Activated naive CD4-positive, alpha-beta T cell treated with anti-CD3 and anti-CD28 coated beads for 36 hours (primary cell): ENCODE measurements at regions not wholly inside any gene's neighbourhood (a gene's known extent, or its start where the extent isn't known, plus 50 kb on each side); places are given as distances from the start of the nearest gene placed in this dataset.

ENCODE experiments used
- CTCF ChIA-PET: fragments of 350-600 bp; sonication (Branson Sonifier 250); formaldehyde crosslinking; loops from one replicate; lab custom pipeline; 2021; ENCODE audit warnings: antibody characterized with exemption; lab: Charles Lee
- DNase-seq: peaks from one replicate; pipeline ENCODE4 v3.0.0-alpha.2; 2020
- H3K27ac Mint-ChIP-seq: one replicate; pipeline ENCODE4 v1.8.0; 2021; ENCODE audit warnings: mild to moderate bottlenecking, mixed read lengths
- H3K27me3 Mint-ChIP-seq: one replicate; pipeline ENCODE4 v1.8.0; 2021; ENCODE audit warnings: low read depth, mixed read lengths
- H3K36me3 Mint-ChIP-seq: one replicate; pipeline ENCODE4 v1.8.0; 2021; ENCODE audit warnings: low read depth, mixed read lengths
- H3K4me1 Mint-ChIP-seq: one replicate; pipeline ENCODE4 v1.8.0; 2021; ENCODE audit warnings: low read depth, mixed read lengths
- H3K4me3 Mint-ChIP-seq: one replicate; pipeline ENCODE4 v1.8.0; 2021; ENCODE audit warnings: mild to moderate bottlenecking, moderate library complexity, mixed read lengths
- H3K9me3 Mint-ChIP-seq: one replicate; pipeline ENCODE4 v1.8.0; 2021; ENCODE audit warnings: mixed read lengths
- intact Hi-C: fragments of 100-400 bp; cut with micrococcal nuclease; formaldehyde crosslinking; loops from one replicate; pipeline ENCODE4 v1.15.1; 2023

DNA sequence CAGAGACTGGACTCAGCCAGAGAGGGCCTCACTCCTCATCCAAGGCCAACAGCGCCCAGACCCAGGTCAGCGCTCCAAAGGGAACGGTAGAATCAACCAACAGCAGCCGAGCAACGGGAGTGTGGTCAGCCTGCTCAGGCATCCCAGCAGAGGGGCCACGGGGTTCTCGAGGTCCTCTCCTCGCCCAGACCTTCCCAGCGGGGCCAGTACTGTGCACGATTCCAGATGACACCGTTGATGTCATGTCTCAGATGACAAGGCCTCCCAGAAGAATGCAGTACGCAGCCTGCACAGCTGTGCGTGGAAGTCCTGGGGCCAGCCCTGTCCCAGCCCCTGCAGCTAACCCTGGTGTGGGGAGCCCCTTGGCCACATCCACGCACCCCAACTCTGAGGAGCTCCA, 141.0 kb upstream of the PPP1R26 start:
- Mint-ChIP-seq H3K27me3 (no peaks in the 10 kb centered on the region), H3K4me3 (no peak overlapping the region), H3K9me3 (no peaks in the 10 kb centered on the region), H3K27ac (no peak overlapping the region), H3K4me1 (no peaks in the 10 kb centered on the region), H3K36me3 (no peaks in the 10 kb centered on the region)
- intact Hi-C loops, result no loop called here
- DNase-seq, result no peak
- CTCF ChIA-PET, result no interaction called here

DNA sequence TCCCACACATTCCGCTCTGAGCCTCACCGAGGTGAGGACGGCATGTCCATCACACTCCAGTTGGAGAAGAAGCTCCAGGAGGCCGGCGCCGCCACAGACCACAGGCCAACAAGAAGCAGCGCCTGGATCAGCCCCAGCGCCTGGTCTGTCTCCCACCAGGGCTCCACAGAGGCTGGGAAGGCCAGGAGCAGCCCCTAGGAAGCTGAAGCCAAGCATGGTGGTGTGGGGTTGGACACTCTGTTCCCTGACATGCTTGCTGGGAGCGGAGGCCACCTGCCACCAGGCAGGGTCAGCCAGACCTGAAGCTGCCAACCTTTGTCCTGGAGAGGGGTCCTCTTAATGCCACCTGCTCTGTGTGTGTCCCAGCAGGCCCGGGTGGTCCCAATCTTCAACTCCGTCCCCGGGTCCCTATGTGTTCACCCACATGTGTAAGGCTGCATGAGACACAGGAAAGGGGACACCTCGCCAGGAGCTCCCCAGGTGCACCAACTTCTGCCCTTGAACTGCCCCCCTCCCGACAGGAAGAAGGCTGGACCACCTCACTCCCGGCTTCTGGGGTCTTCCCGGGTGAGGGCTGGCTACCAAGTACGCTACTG, 140.1 kb upstream of the PPP1R26 start:
- CTCF ChIA-PET, result no interaction called here
- no peak for DNase-seq
- no peaks in the 10 kb centered on the region for H3K4me1 Mint-ChIP-seq

DNA sequence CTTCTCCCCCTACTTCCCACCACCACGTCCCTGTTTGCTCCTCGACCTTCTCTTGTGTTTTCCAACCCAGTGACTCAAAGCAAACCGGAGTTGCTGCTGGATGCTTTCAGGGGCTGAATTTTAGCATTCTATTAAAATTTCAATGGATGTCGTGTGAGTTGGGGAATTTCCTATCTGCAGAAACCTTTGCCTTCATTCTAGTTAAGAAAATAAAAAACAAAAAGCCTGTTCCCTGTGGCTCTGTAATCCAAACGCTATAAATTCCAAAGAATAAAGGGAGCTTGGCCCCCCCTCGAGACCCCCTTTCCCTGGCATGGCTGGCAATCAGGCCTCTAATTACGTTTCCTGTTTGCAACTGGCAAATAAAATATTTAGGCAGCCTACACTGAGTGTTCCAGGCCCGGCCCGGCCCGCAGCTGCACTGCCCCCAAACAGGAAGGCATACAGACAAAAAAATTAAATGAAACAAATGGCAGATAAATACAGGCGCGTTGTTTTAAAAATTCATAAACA, 139.4 kb upstream of the PPP1R26 start:
- H3K4me3 Mint-ChIP-seq, result no peak overlapping the region
- no peaks in the 10 kb centered on the region for H3K36me3 Mint-ChIP-seq
- intact Hi-C loops, result no loop called here
- no peaks in the 10 kb centered on the region for H3K4me1 Mint-ChIP-seq
- H3K27me3 Mint-ChIP-seq, result no peaks in the 10 kb centered on the region
- no peak for DNase-seq
- H3K27ac Mint-ChIP-seq, result no peak overlapping the region
- CTCF ChIA-PET, result no interaction called here
- H3K9me3 Mint-ChIP-seq, result no peaks in the 10 kb centered on the region

More for the DNA sequence above, 140.1 kb upstream of the PPP1R26 start:
- intact Hi-C loops, result no loop called here
- no peaks in the 10 kb centered on the region for H3K36me3 Mint-ChIP-seq
- H3K9me3 Mint-ChIP-seq, result no peaks in the 10 kb centered on the region
- no peak overlapping the region for H3K4me3 Mint-ChIP-seq
- no peaks in the 10 kb centered on the region for H3K27me3 Mint-ChIP-seq
- H3K27ac Mint-ChIP-seq, result no peak overlapping the region

DNA sequence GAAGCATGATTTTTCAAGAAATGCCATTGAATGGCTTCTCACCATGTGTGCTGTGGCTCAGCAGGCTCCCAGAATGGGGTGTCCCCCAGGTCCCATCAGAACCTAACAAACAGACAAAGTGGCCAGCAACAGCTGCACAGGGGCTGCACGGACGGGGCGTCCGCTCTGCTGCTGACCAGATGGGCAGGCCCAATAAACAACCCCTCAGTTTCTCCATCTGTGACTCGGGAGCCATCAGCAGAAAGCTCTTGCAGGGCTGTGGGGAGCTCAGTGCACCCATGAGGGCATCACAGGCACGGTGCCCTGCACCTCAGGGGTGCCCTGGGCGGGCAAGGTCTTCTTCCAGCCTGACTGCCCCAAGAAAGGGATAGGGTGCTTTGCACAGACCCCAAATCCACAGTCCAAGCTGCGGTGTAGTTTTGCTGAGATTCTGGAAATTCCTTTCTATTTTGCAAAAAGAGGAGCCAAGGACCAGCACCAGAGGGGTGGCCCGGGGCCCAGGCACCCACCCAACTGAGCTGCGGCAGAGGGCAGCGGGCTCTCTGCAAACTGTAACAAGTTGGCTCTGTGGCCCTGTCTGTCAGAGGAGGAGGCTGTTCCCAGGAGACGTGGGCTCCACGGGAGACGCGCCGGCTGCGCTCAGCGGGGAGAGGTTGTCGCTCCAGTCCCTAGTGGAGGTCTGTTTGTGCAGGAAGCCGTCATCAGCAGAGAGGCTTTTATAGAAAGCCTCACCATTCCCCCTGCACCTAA, 138.7 kb upstream of the PPP1R26 start:
- H3K27ac Mint-ChIP-seq, result no peak overlapping the region
- CTCF ChIA-PET, result no interaction called here
- intact Hi-C loops, result no loop called here
- H3K27me3 Mint-ChIP-seq, result no peaks in the 10 kb centered on the region
- H3K4me3 Mint-ChIP-seq, result no peak overlapping the region
- no peaks in the 10 kb centered on the region for H3K9me3 Mint-ChIP-seq
- no peaks in the 10 kb centered on the region for H3K4me1 Mint-ChIP-seq
- H3K36me3 Mint-ChIP-seq, result no peaks in the 10 kb centered on the region
- no peak for DNase-seq

DNA sequence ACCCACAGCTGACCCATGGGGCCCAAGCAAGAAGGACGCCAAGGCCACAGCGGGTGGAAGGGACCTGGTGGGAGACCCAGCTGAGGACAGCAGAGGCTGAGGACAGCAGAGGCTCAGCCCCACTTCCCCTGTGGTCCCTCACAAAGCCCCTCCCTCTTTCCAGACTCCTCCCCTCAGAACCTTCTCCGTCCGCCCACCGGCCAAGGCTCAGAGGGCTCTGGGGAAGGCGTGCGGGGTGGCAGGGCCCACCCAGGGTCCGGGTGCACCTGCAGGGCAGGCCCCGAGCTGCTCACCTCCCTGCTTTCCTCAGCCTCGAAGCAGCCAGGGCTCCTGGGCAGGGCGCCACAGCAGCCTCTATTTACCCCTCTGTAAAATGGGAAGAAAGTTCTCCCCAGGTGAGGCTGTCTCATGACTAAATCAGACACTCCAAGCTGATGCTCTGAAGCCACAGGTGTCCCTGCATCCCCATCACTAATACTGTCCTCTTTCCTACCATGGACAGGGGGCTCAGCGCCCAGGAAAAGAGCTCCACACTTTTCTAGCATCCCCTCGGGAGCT, 137.9 kb upstream of the PPP1R26 start:
- no peaks in the 10 kb centered on the region for H3K27me3 Mint-ChIP-seq
- intact Hi-C loops, result no loop called here
- no peak overlapping the region for H3K4me3 Mint-ChIP-seq
- no peaks in the 10 kb centered on the region for H3K36me3 Mint-ChIP-seq
- no peaks in the 10 kb centered on the region for H3K4me1 Mint-ChIP-seq
- H3K27ac Mint-ChIP-seq, result no peak overlapping the region
- CTCF ChIA-PET, result no interaction called here
- H3K9me3 Mint-ChIP-seq, result no peaks in the 10 kb centered on the region
- DNase-seq, result no peak

DNA sequence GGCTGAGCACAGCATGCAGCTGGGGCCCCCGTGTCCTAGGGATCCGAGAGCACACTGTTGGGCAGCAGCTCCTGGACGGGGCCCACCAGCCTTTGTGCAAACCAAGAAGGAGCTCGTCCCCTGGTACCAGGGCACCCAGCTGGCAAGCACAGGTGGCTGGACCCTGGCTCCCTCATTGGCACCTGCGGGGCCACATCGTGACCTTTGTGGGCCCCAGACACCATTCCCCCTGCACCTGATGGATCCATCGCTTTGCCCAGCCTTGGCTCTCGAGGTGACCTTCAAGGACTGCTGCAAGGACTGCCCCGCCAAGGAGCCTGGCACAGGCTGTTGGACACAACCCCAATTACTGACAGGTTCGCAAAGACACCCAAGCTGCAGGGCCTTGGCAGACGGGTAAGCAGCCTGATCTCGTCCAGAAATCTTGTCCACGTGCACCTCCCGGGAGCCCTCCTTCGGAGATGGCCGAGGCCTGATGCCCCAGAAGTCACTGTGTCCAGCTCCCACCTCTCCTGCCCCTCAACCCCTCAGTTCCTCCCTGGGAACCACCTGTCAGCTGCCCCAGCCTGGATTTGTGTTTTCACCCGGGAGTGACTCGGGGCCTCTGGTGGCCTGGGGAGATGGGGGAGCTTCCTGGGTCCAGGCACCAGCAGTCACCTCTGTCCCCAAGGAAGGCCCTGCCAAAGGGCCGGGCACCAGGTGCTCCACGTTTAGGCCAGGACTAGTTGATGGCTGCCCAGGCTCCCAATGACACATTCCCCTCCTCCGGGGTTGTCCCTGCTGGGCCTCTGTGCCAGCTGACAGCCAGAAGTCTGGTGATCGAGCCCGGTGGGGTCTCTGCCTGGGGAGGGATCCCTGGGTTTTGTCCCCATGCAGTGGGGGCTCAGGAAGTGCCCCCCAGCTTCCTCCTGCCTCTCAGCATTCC, 137.1 kb upstream of the PPP1R26 start:
- Mint-ChIP-seq H3K36me3 (no peaks in the 10 kb centered on the region), H3K9me3 (no peaks in the 10 kb centered on the region), H3K27ac (no peak overlapping the region), H3K4me1 (no peaks in the 10 kb centered on the region), H3K27me3 (peaks cover 4% of the 10 kb centered on the region), H3K4me3 (no peak overlapping the region)
- DNase-seq, result no peak
- CTCF ChIA-PET, result no interaction called here
- intact Hi-C loops, result loop anchor here (1.0 kb wide), 1 partner anchor 256 kb away; no protein-coding TSS in a partner anchor

DNA sequence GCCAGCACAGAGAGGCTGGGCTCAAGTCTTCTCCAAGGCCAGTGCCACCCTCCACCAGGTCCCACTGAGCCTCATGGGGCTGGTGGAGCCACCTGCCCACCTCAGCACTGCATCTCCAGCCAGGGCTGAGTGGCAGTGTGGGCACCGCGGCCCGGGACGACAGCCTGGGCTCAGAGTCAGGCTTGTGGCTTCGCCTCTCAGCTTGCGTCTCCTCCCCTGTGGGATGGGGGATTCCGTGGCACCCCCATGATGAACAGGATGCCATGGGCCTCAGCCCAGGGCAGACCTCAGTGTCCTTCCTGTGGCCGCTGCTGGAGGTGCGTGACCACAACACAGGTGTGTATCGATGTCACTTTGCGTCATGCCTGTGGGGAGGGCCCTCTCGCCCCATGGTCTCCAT, 136.4 kb upstream of the PPP1R26 start:
- no peaks in the 10 kb centered on the region for H3K9me3 Mint-ChIP-seq
- H3K27me3 Mint-ChIP-seq, result peaks cover 4% of the 10 kb centered on the region
- H3K4me3 Mint-ChIP-seq, result no peak overlapping the region
- no peaks in the 10 kb centered on the region for H3K36me3 Mint-ChIP-seq
- CTCF ChIA-PET, result interaction anchor here (1.0 kb wide), 1 partner anchor 32 kb away, joined by 3 read pairs; no protein-coding TSS in a partner anchor
- intact Hi-C loops, result loop anchor here (1.0 kb wide), 1 partner anchor 257 kb away; no protein-coding TSS in a partner anchor
- no peaks in the 10 kb centered on the region for H3K4me1 Mint-ChIP-seq
- H3K27ac Mint-ChIP-seq, result no peak overlapping the region
- no peak for DNase-seq

DNA sequence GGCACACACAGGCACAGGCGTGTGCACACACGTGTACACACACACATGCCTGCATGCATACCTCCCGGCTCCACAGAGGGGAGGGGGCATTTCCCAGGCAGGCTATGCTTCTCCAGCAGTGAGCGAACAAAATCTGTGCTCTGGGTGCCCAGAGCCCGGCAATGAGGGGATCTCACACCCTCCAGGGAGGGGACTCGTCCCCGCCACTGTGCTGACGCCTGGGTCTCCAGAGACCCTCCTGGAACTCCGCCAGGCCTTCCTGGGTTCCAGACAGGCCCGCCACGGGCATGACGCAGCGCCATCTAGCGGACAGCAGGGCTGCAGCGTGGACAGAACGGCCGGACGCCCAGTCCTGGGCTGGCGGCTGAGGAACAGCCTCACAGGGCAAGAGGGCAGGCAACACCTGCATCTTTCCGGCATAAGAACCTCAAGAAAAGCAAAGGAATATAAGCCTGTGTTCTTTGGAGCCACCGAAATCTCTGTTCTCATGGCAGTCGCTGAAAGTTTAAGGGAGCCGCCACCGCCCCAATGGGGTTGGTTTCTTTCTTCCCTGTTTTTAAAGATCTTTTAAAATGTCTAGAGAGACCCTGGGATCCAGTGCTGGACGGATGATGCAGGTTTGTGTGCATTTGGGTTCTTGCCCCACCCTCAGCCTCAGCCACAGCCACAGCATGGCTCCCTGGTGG, 135.6 kb upstream of the PPP1R26 start:
- no peak overlapping the region for H3K4me3 Mint-ChIP-seq
- DNase-seq, result peak; percentile 54
- no peaks in the 10 kb centered on the region for H3K4me1 Mint-ChIP-seq
- no peak overlapping the region for H3K27ac Mint-ChIP-seq
- CTCF ChIA-PET, result interaction anchor here (1.0 kb wide), 1 partner anchor 33 kb away, joined by 3 read pairs; no protein-coding TSS in a partner anchor
- intact Hi-C loops, result loop anchor here (1.0 kb wide), 1 partner anchor 258 kb away; no protein-coding TSS in a partner anchor
- H3K36me3 Mint-ChIP-seq, result no peaks in the 10 kb centered on the region
- peaks cover 4% of the 10 kb centered on the region for H3K27me3 Mint-ChIP-seq
- H3K9me3 Mint-ChIP-seq, result no peaks in the 10 kb centered on the region

DNA sequence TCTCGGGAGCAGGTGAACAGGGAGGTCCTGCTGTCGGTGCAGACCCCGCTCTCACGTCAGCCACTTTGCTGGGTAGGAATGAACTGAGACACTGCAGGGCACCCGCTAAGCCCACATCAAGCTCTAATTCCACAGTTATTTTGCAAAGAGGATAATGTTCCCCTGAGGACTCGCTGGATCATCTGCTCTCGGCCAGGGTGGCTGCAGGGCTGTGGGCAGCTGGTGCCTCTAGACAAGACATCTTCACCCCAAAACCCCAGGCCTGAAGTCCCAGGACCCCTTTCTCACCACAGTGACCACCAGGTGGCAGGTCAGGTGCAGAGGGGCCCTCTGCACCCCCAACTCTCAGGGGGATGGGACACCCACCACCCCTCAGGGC, 135.1 kb upstream of the PPP1R26 start:
- Mint-ChIP-seq H3K27me3 (peaks cover 4% of the 10 kb centered on the region), H3K36me3 (no peaks in the 10 kb centered on the region), H3K4me3 (no peak overlapping the region), H3K9me3 (no peaks in the 10 kb centered on the region), H3K4me1 (no peaks in the 10 kb centered on the region), H3K27ac (no peak overlapping the region)
- CTCF ChIA-PET, result interaction anchor here (0.5 kb wide), 1 partner anchor 106 kb away, joined by 3 read pairs; no protein-coding TSS in a partner anchor
- DNase-seq, result no peak
- intact Hi-C loops, result no loop called here

DNA sequence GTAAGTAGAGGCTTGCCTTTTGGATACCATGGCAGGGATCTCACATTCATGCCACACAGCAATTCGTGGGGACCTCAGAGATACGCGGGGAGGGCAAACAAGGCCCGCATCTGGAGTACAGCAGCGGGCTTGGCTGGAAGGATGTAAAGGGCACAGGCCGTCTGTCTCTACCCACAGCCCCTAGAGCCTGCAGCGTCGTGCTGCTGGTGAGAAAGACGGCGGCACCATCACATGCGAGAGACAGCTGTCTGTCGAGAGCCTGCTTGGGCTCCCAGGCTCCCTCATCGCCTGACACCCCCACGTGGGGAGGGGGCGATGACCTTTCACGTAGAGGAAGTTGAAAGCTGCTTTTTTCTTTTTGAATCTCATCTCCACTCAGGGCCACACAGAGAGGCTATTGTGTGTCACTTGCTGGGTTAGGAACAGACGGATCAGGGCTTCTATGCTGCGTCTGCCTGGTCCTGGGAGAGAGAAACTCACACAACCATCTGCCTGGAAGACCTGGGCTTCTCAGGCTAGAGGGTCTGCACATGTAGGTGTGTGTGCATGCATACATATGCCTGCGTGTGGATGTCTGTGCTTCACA, 134.6 kb upstream of the PPP1R26 start:
- intact Hi-C loops, result no loop called here
- no peak overlapping the region for H3K27ac Mint-ChIP-seq
- H3K27me3 Mint-ChIP-seq, result peaks cover 4% of the 10 kb centered on the region
- CTCF ChIA-PET, result interaction anchor here (0.5 kb wide), 1 partner anchor 107 kb away, joined by 3 read pairs; no protein-coding TSS in a partner anchor
- no peak for DNase-seq
- H3K9me3 Mint-ChIP-seq, result no peaks in the 10 kb centered on the region
- no peak overlapping the region for H3K4me3 Mint-ChIP-seq
- no peaks in the 10 kb centered on the region for H3K36me3 Mint-ChIP-seq
- no peaks in the 10 kb centered on the region for H3K4me1 Mint-ChIP-seq

DNA sequence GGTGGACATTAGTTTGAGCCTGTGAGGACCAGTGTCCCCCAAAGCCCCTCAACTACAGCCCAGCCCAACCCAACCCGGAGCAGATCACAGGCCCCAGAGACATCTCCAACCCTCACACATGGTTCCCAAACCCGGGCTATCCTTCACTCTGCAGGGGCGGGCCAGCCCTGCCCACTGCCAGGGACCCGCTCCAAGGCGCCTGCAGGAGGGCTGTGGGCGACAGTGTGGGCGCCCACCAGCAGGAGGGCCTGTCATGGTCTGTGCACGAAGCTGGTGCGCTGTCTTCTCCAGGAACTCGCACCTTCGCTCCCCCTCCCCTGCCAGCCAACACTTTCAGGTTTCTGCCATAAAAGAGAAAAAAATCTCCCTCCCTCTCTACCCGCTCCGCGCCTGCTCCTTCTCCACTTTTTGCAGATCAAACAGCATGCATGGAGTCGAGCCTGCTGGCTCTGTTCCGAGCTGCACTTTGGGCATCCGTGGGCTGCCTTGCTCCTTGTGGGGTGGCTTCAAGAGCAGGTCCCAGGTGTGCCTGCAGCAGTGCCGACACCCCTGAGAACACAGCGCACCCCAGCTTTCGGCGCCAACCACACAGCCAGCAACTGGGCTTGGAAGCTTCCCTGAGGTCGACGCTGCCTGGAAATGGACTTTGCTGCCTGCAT, 133.7 kb upstream of the PPP1R26 start:
- intact Hi-C loops, result no loop called here
- peaks cover 4% of the 10 kb centered on the region for H3K27me3 Mint-ChIP-seq
- no peak overlapping the region for H3K4me3 Mint-ChIP-seq
- H3K36me3 Mint-ChIP-seq, result no peaks in the 10 kb centered on the region
- CTCF ChIA-PET, result no interaction called here
- DNase-seq, result no peak
- no peak overlapping the region for H3K27ac Mint-ChIP-seq
- H3K4me1 Mint-ChIP-seq, result no peaks in the 10 kb centered on the region
- H3K9me3 Mint-ChIP-seq, result no peaks in the 10 kb centered on the region
